GM23338 (cell line): ENCODE measurements at regions not wholly inside any gene's neighbourhood (a gene's known extent, or its start where the extent isn't known, plus 50 kb on each side); places are given as distances from the start of the nearest gene placed in this dataset.

Experiments
- ATAC-seq: fragments of 200-7000 bp; cut with Tn5 transposase; 3 replicates; pipeline ENCODE4 v1.9.1; 2020
- DNase-seq: peaks from one replicate; pipeline ENCODE4 v3.0.0-alpha.2; 2015; ENCODE audit warnings: low spot score
- H2AFZ ChIP-seq: fragments of 200-600 bp; sonication (generic); 2 replicates; pipeline ENCODE4 v1.8.0; 2016; ENCODE audit warnings: antibody characterized with exemption, mild to moderate bottlenecking, moderate library complexity
- H3F3A ChIP-seq: fragments of 200-600 bp; sonication (generic); replicated peaks from 2 replicates; pipeline ENCODE4 v1.8.0; 2017; ENCODE audit warnings: antibody characterized with exemption, mixed run types, low read depth
- H3K27ac ChIP-seq: fragments of 200-600 bp; sonication (generic); 2 replicates; pipeline ENCODE4 v1.6.1; 2016; ENCODE audit warnings: low read depth
- H3K27me3 ChIP-seq: fragments of 200-600 bp; sonication (generic); 2 replicates; pipeline ENCODE4 v1.8.0; 2016; ENCODE audit warnings: mild to moderate bottlenecking, mixed run types, moderate library complexity; ENCODE audit not compliant: insufficient read depth
- H3K36me3 ChIP-seq: fragments of 200-600 bp; sonication (generic); 2 replicates; pipeline ENCODE4 v1.8.0; 2016; ENCODE audit warnings: mild to moderate bottlenecking; ENCODE audit not compliant: insufficient read depth
- H3K4me1 ChIP-seq: fragments of 200-600 bp; sonication (generic); 2 replicates; pipeline ENCODE4 v1.8.0; 2016; ENCODE audit warnings: mild to moderate bottlenecking, moderate library complexity; ENCODE audit not compliant: insufficient read depth
- H3K4me2 ChIP-seq: fragments of 200-600 bp; sonication (generic); 2 replicates; pipeline ENCODE4 v1.7.1; 2017; ENCODE audit warnings: mixed run types
- H3K4me3 ChIP-seq: fragments of 200-600 bp; sonication (generic); 2 replicates; pipeline ENCODE4 v1.6.1; 2016; ENCODE audit warnings: mixed run types
- H3K79me2 ChIP-seq: fragments of 200-600 bp; sonication (generic); replicated peaks from 2 replicates; pipeline ENCODE4 v1.8.0; 2017; ENCODE audit warnings: mild to moderate bottlenecking; ENCODE audit not compliant: insufficient read depth
- H3K9me2 ChIP-seq: fragments of 200-600 bp; sonication (generic); 2 replicates; pipeline ENCODE4 v1.8.0; 2017; ENCODE audit not compliant: insufficient read depth
- H4K20me1 ChIP-seq: fragments of 200-600 bp; sonication (generic); replicated peaks from 2 replicates; pipeline ENCODE4 v1.8.0; 2017; ENCODE audit warnings: mild to moderate bottlenecking; ENCODE audit not compliant: insufficient read depth
- H3K27ac Mint-ChIP-seq: 2 replicates; pipeline ENCODE4 v1.8.0; 2020; ENCODE audit warnings: inconsistent platforms, mild to moderate bottlenecking, moderate library complexity, mixed read lengths
- H3K27me3 Mint-ChIP-seq: 3 replicates; pipeline ENCODE4 v1.8.0; 2022; ENCODE audit warnings: low read depth, mild to moderate bottlenecking, moderate library complexity, mixed read lengths, inconsistent platforms; ENCODE audit not compliant: insufficient read depth, poor library complexity
- H3K36me3 Mint-ChIP-seq: 3 replicates; pipeline ENCODE4 v1.8.0; 2021; ENCODE audit warnings: low read depth, mild to moderate bottlenecking, inconsistent platforms, moderate library complexity, mixed read lengths
- H3K4me1 Mint-ChIP-seq: 3 replicates; pipeline ENCODE4 v1.8.0; 2020; ENCODE audit warnings: mild to moderate bottlenecking, inconsistent platforms, mixed read lengths
- H3K4me3 Mint-ChIP-seq: 3 replicates; pipeline ENCODE4 v1.8.0; 2021; ENCODE audit warnings: moderate library complexity, mild to moderate bottlenecking, inconsistent platforms, mixed read lengths
- H3K9me3 Mint-ChIP-seq: 3 replicates; pipeline ENCODE4 v1.8.0; 2020; ENCODE audit warnings: moderate library complexity, mild to moderate bottlenecking, inconsistent platforms, mixed read lengths
- CREB1 ChIP-seq: fragments of 250-450 bp; sonication (Bioruptor Pico); IDR thresholded peaks from 2 replicates; pipeline ENCODE4 v1.5.0; 2020; ENCODE audit warnings: low read depth, mild to moderate bottlenecking, moderate library complexity
- EZH2 ChIP-seq: fragments of 200-600 bp; sonication (generic); IDR thresholded peaks from one replicate; pipeline ENCODE4 v1.8.0; 2017; ENCODE audit warnings: antibody characterized with exemption, mild to moderate bottlenecking, low read depth; ENCODE audit not compliant: unreplicated experiment
- EZH2phosphoT487 ChIP-seq: fragments of 200-600 bp; sonication (generic); IDR thresholded peaks from one replicate; pipeline ENCODE4 v1.8.1; 2018; ENCODE audit warnings: antibody characterized with exemption; ENCODE audit not compliant: unreplicated experiment
- JUNB ChIP-seq: IDR thresholded peaks from one replicate; pipeline ENCODE4 v1.6.1; 2016; ENCODE audit warnings: antibody characterized with exemption; ENCODE audit not compliant: unreplicated experiment
- POLR2AphosphoS5 ChIP-seq: IDR thresholded peaks from 2 replicates; pipeline ENCODE4 v1.6.1; 2016; ENCODE audit warnings: antibody characterized with exemption, low read depth
- STAT1 ChIP-seq: IDR thresholded peaks from one replicate; pipeline ENCODE4 v1.6.1; 2016; ENCODE audit warnings: antibody characterized with exemption; ENCODE audit not compliant: unreplicated experiment
- ZNF114 ChIP-seq: fragments of 250-450 bp; sonication (Bioruptor Pico); IDR thresholded peaks from 2 replicates; pipeline ENCODE4 v1.5.0; 2020; ENCODE audit warnings: mild to moderate bottlenecking, moderate library complexity
- ZNF331 ChIP-seq: fragments of 250-450 bp; sonication (Bioruptor Pico); IDR thresholded peaks from 2 replicates; pipeline ENCODE4 v1.5.0; 2020; ENCODE audit warnings: low read depth, mild to moderate bottlenecking, moderate library complexity
- TF ChIP-seq, protein P1 (sequence below): IDR thresholded peaks from 2 replicates; pipeline ENCODE4 v1.6.1; 2016; ENCODE audit warnings: antibody characterized with exemption
- TF ChIP-seq, protein P2 (sequence below): IDR thresholded peaks from one replicate; pipeline ENCODE4 v1.6.1; 2018; ENCODE audit warnings: antibody characterized with exemption; ENCODE audit not compliant: unreplicated experiment
- TF ChIP-seq, protein P3 (sequence below), 2 experiments: fragments of 200-600 bp in 1 of 2; sonication (generic) in 1 of 2; conservative IDR thresholded peaks; 2 replicates each; pipeline versions ENCODE4 v1.5.1 to v1.6.1; 2016 to 2017; ENCODE audit warnings: antibody characterized with exemption in 2 of 2, low read depth in 2 of 2, mild to moderate bottlenecking in 2 of 2, moderate library complexity in 1 of 2

DNA sequence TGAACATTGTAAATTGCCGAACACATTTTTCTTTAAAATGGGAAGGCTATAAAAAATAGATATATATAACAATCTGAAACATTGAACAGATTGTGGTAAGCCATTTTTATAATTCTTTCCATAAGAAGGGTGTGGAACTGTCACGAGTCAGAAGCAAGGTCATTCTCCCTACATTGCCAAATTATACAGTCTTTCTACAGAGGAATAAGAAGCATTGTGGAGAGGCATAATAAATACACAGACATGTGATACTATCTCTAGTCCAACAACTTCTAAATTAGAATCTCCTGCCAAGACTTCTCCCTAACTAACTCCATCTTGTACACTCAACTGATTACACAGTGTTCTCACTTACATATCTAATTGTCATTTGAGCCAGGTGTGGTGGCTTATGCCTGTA, 227.9 kb downstream of the CENPF start:
- Histone ChIP-seq H3K4me1 (no peaks in the 10 kb centered on the region; the same call in 1 of the 2 replicates), H4K20me1 (no peaks in the 10 kb centered on the region), H3K4me2 (no peak overlapping the region), H3K36me3 (no peaks in the 10 kb centered on the region), H3F3A (no peaks in the 10 kb centered on the region), H3K9me2 (0 out of 2 replicates have a peak, but pooled peaks cover 11% of the 10 kb centered on the region), H3K27me3 (no peaks in the 10 kb centered on the region), H3K4me3 (no peak overlapping the region), H2AFZ (no peak overlapping the region), H3K79me2 (no peaks in the 10 kb centered on the region), H3K27ac (no peak overlapping the region)
- Mint-ChIP-seq H3K4me1 (peaks cover 6% of the 10 kb centered on the region; the same call in 1 of the 3 replicates), H3K9me3 (peaks cover 12% of the 10 kb centered on the region), H3K36me3 (peaks cover 8% of the 10 kb centered on the region; the same call in 2 of the 3 replicates), H3K27me3 (no peaks in the 10 kb centered on the region), H3K4me3 (no peak overlapping the region), H3K27ac (no peak overlapping the region; the same call in 1 of the 2 replicates)
- no peak for DNase-seq
- TF ChIP-seq, protein P1, sequence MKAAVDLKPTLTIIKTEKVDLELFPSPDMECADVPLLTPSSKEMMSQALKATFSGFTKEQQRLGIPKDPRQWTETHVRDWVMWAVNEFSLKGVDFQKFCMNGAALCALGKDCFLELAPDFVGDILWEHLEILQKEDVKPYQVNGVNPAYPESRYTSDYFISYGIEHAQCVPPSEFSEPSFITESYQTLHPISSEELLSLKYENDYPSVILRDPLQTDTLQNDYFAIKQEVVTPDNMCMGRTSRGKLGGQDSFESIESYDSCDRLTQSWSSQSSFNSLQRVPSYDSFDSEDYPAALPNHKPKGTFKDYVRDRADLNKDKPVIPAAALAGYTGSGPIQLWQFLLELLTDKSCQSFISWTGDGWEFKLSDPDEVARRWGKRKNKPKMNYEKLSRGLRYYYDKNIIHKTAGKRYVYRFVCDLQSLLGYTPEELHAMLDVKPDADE, result no peak
- ATAC-seq, result no peak

DNA sequence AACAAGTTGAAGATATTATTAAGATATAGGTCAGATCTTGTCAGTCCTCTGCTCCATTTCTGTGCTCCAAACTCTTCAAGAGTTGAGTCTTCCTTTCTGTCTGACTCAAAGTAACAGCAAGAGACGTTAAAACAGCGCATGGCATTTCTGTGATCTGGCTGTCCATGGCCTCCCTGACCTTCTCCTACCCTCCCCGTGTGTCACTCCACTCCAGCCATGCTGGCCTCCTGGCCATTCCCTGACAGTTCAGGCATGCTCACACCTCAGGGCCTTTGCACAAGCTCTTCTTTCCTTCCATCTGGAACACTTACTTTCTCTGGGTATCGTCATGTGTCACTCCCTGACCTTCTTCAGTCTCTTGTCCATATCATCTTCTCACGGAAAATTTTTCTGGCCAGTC, 229.0 kb downstream of the CENPF start:
- Histone ChIP-seq H3K36me3 (no peaks in the 10 kb centered on the region), H2AFZ (no peak overlapping the region), H3K27ac (no peak overlapping the region), H3F3A (no peaks in the 10 kb centered on the region), H3K9me2 (0 out of 2 replicates have a peak, but pooled peaks cover 11% of the 10 kb centered on the region), H3K4me2 (no peak overlapping the region), H3K4me1 (no peaks in the 10 kb centered on the region; the same call in 1 of the 2 replicates), H3K79me2 (no peaks in the 10 kb centered on the region), H3K27me3 (no peaks in the 10 kb centered on the region), H4K20me1 (no peaks in the 10 kb centered on the region), H3K4me3 (no peak overlapping the region)
- Mint-ChIP-seq H3K9me3 (peaks cover 12% of the 10 kb centered on the region), H3K4me1 (peaks cover 6% of the 10 kb centered on the region; the same call in 1 of the 3 replicates), H3K36me3 (peaks cover 8% of the 10 kb centered on the region; the same call in 2 of the 3 replicates), H3K27me3 (no peaks in the 10 kb centered on the region), H3K4me3 (no peak overlapping the region), H3K27ac (no peak overlapping the region)
- no peak for DNase-seq
- no peak for ATAC-seq
- TF ChIP-seq CREB1 (CRISPR knock-in tag), result no peak
- no peak for TF ChIP-seq STAT1
- no peak for TF ChIP-seq ZNF114 (CRISPR knock-in tag)
- no peak for TF ChIP-seq POLR2AphosphoS5
- TF ChIP-seq, protein P2, sequence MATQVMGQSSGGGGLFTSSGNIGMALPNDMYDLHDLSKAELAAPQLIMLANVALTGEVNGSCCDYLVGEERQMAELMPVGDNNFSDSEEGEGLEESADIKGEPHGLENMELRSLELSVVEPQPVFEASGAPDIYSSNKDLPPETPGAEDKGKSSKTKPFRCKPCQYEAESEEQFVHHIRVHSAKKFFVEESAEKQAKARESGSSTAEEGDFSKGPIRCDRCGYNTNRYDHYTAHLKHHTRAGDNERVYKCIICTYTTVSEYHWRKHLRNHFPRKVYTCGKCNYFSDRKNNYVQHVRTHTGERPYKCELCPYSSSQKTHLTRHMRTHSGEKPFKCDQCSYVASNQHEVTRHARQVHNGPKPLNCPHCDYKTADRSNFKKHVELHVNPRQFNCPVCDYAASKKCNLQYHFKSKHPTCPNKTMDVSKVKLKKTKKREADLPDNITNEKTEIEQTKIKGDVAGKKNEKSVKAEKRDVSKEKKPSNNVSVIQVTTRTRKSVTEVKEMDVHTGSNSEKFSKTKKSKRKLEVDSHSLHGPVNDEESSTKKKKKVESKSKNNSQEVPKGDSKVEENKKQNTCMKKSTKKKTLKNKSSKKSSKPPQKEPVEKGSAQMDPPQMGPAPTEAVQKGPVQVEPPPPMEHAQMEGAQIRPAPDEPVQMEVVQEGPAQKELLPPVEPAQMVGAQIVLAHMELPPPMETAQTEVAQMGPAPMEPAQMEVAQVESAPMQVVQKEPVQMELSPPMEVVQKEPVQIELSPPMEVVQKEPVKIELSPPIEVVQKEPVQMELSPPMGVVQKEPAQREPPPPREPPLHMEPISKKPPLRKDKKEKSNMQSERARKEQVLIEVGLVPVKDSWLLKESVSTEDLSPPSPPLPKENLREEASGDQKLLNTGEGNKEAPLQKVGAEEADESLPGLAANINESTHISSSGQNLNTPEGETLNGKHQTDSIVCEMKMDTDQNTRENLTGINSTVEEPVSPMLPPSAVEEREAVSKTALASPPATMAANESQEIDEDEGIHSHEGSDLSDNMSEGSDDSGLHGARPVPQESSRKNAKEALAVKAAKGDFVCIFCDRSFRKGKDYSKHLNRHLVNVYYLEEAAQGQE, result no peak
- TF ChIP-seq EZH2phosphoT487, result no peak
- no peak for TF ChIP-seq ZNF331
- TF ChIP-seq, protein P3, sequence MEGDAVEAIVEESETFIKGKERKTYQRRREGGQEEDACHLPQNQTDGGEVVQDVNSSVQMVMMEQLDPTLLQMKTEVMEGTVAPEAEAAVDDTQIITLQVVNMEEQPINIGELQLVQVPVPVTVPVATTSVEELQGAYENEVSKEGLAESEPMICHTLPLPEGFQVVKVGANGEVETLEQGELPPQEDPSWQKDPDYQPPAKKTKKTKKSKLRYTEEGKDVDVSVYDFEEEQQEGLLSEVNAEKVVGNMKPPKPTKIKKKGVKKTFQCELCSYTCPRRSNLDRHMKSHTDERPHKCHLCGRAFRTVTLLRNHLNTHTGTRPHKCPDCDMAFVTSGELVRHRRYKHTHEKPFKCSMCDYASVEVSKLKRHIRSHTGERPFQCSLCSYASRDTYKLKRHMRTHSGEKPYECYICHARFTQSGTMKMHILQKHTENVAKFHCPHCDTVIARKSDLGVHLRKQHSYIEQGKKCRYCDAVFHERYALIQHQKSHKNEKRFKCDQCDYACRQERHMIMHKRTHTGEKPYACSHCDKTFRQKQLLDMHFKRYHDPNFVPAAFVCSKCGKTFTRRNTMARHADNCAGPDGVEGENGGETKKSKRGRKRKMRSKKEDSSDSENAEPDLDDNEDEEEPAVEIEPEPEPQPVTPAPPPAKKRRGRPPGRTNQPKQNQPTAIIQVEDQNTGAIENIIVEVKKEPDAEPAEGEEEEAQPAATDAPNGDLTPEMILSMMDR (conservative IDR thresholded peaks at IDR 0.05; ENCODE audit: low read depth in 2 of 2), result no peak
- TF ChIP-seq JUNB, result no peak
- TF ChIP-seq EZH2, result no peak
- TF ChIP-seq, protein P1, result no peak
